Muscle of back (tissue), 3 donors: ENCODE measurements at regions not wholly inside any gene's neighbourhood (a gene's known extent, or its start where the extent isn't known, plus 50 kb on each side); places are given as distances from the start of the nearest gene placed in this dataset.
"Not testable (repeated sequence)": the region's sequence is repeated elsewhere in the genome, so short reads cannot be mapped to it uniquely, and the experiment has no call there.

Source experiments
- DNase-seq, 3 donors: peaks; one replicate each; pipeline versions ENCODE4 v3.0.0 to v3.0.0-alpha.2; 2013

- not testable (repeated sequence) for DNase-seq
Measured at GRCh38 chr1:146411923-146412322, 183.1 kb upstream of the NOTCH2NLA start.

GRCh38 chr1:146409817-146410441 lies 181.1 kb upstream of the NOTCH2NLA start:
- peak in 2 of 3 donors; percentile 52 to 55 for DNase-seq

GRCh38 chr1:146409116-146409801 lies 180.4 kb upstream of the NOTCH2NLA start:
- DNase-seq, result peak in 2 of 3 donors; percentile 16 to 56

GRCh38 chr1:146401281-146401825 lies 172.5 kb upstream of the NOTCH2NLA start:
- DNase-seq, result peak in 1 of 3 donors; percentile 3

- not testable (repeated sequence) for DNase-seq
Measured at GRCh38 chr1:146400173-146401121, 171.6 kb upstream of the NOTCH2NLA start.

- DNase-seq, result not testable (repeated sequence)
Measured at GRCh38 chr1:146399225-146399624, 170.4 kb upstream of the NOTCH2NLA start.

- not testable (repeated sequence) for DNase-seq
Measured at GRCh38 chr1:146396801-146397200, 168.0 kb upstream of the NOTCH2NLA start.

GRCh38 chr1:146396242-146396641 lies 167.4 kb upstream of the NOTCH2NLA start:
- not testable (repeated sequence) for DNase-seq

GRCh38 chr1:146393796-146394195 lies 165.0 kb upstream of the NOTCH2NLA start:
- DNase-seq, result not testable (repeated sequence)

GRCh38 chr1:146393154-146393553 lies 164.3 kb upstream of the NOTCH2NLA start:
- not testable (repeated sequence) for DNase-seq

- DNase-seq, result not testable (repeated sequence)
Measured at GRCh38 chr1:146389178-146389577, 160.4 kb upstream of the NOTCH2NLA start.

GRCh38 chr1:146387750-146388469 lies 159.1 kb upstream of the NOTCH2NLA start:
- DNase-seq, result peak in 1 of 3 donors; percentile 45

GRCh38 chr1:146386851-146387749 lies 158.3 kb upstream of the NOTCH2NLA start:
- peak; percentile 84 to 97 (median 96) for DNase-seq

- DNase-seq, result not testable (repeated sequence)
Measured at GRCh38 chr1:146381196-146381595, 152.4 kb upstream of the NOTCH2NLA start.

GRCh38 chr1:146376708-146377496 lies 148.1 kb upstream of the NOTCH2NLA start:
- DNase-seq, result peak; percentile 90 to 99 (median 96)

GRCh38 chr1:146376309-146376707 lies 147.5 kb upstream of the NOTCH2NLA start:
- DNase-seq, result peak; percentile 73 to 92 (median 85)

- not testable (repeated sequence) for DNase-seq
Measured at GRCh38 chr1:146375108-146375507, 146.3 kb upstream of the NOTCH2NLA start.

- peak; percentile 37 to 58 (median 48) for DNase-seq
Measured at GRCh38 chr1:146369940-146370339, 141.1 kb upstream of the NOTCH2NLA start.

- DNase-seq, result not testable (repeated sequence)
Measured at GRCh38 chr1:146355373-146355772, 126.6 kb upstream of the NOTCH2NLA start.
